COR-L47 (cell line): ENCODE measurements at regions not wholly inside any gene's neighbourhood (a gene's known extent, or its start where the extent isn't known, plus 50 kb on each side); places are given as distances from the start of the nearest gene placed in this dataset.
A peak's percentile ranks its signal among the peaks of the same experiment; 100 is the strongest.

Experiments
- DNase-seq: peaks from one replicate; lab custom pipeline; 2025; lab: John Stamatoyannopoulos, UW

- DNase-seq, result no peak
Measured at GRCh38 chr6:43847741-43848630, 78.0 kb downstream of the VEGFA start.

- DNase-seq, result no peak
Measured at GRCh38 chr6:43846556-43846955, 76.5 kb downstream of the VEGFA start.

GRCh38 chr6:43845646-43846045 is 75.6 kb downstream of the VEGFA start:
- no peak for DNase-seq

- no peak for DNase-seq
Measured at GRCh38 chr6:43843669-43844171, 73.7 kb downstream of the VEGFA start.

- DNase-seq, result no peak
Measured at GRCh38 chr6:43843097-43843645, 73.2 kb downstream of the VEGFA start.

- no peak for DNase-seq
Measured at GRCh38 chr6:43842231-43842794, 72.3 kb downstream of the VEGFA start.

- DNase-seq, result no peak
Measured at GRCh38 chr6:43840490-43841218, 70.6 kb downstream of the VEGFA start.

- DNase-seq, result peak; percentile 11
Measured at GRCh38 chr6:43838276-43839036, 68.4 kb downstream of the VEGFA start.

- no peak for DNase-seq
Measured at GRCh38 chr6:43837507-43837906, 67.5 kb downstream of the VEGFA start.

GRCh38 chr6:43836507-43837240 is 66.7 kb downstream of the VEGFA start:
- no peak for DNase-seq
